ENCODE measurements at regions not wholly inside any gene's neighbourhood (a gene's known extent, or its start where the extent isn't known, plus 50 kb on each side); places are given as distances from the start of the nearest gene placed in this dataset.

- TF ChIP-seq, protein P1, sequence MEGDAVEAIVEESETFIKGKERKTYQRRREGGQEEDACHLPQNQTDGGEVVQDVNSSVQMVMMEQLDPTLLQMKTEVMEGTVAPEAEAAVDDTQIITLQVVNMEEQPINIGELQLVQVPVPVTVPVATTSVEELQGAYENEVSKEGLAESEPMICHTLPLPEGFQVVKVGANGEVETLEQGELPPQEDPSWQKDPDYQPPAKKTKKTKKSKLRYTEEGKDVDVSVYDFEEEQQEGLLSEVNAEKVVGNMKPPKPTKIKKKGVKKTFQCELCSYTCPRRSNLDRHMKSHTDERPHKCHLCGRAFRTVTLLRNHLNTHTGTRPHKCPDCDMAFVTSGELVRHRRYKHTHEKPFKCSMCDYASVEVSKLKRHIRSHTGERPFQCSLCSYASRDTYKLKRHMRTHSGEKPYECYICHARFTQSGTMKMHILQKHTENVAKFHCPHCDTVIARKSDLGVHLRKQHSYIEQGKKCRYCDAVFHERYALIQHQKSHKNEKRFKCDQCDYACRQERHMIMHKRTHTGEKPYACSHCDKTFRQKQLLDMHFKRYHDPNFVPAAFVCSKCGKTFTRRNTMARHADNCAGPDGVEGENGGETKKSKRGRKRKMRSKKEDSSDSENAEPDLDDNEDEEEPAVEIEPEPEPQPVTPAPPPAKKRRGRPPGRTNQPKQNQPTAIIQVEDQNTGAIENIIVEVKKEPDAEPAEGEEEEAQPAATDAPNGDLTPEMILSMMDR (IDR thresholded peaks at IDR 0.05) = no peak
- no peak for TF ChIP-seq EZH2 (IDR thresholded peaks at IDR 0.05; ENCODE audit: borderline replicate concordance, insufficient read depth, low read depth, low read length, poor library complexity, severe bottlenecking)
Observed at GRCh38 chr5:124030043-124030491, 518.1 kb downstream of the CSNK1G3 start.
